ENCODE measurements at regions not wholly inside any gene's neighbourhood (a gene's known extent, or its start where the extent isn't known, plus 50 kb on each side); places are given as distances from the start of the nearest gene placed in this dataset.

GRCh38 chr6:1067346-1067745 is 244.6 kb upstream of the FOXQ1 start:
- no peak for ATAC-seq
- 83 to 86% methylated on average over 3 of the region's 3 CpGs for WGBS, 2 donors (ENCODE audit: low coverage in 1 of 2)
- no peak overlapping the region for H3K4me3 ChIP-seq
- TF ChIP-seq POLR2AphosphoS5 (IDR thresholded peaks at IDR 0.05), result no peak
- TF ChIP-seq POLR2A (IDR thresholded peaks at IDR 0.05), result no peak
- TF ChIP-seq CTCF (IDR thresholded peaks at IDR 0.05), result no peak
- no peak for TF ChIP-seq EP300 (IDR thresholded peaks at IDR 0.05)
- no peaks in the 10 kb centered on the region for H3K27me3 ChIP-seq
- no peak overlapping the region for H3K27ac ChIP-seq
- no peaks in the 10 kb centered on the region for H3K36me3 ChIP-seq
- H3K4me1 ChIP-seq, result peaks cover 0 to 12% (median 5%) of the 10 kb centered on the region in 3 donors
- H3K9me3 ChIP-seq, result no peaks in the 10 kb centered on the region

GRCh38 chr6:1066449-1067090 is 245.3 kb upstream of the FOXQ1 start:
- 66 to 71% methylated on average over 4 to 11 of the region's 11 CpGs for WGBS, 2 donors (ENCODE audit: low coverage in 1 of 2)
- Histone ChIP-seq H3K4me3 (no peak overlapping the region), H3K27ac (no peak overlapping the region), H3K36me3 (no peaks in the 10 kb centered on the region), H3K27me3 (no peaks in the 10 kb centered on the region), H3K4me1 (peaks cover 0 to 12% (median 5%) of the 10 kb centered on the region in 3 donors), H3K9me3 (no peaks in the 10 kb centered on the region)
- TF ChIP-seq CTCF (IDR thresholded peaks at IDR 0.05) (no peak), EP300 (IDR thresholded peaks at IDR 0.05) (no peak)
- ATAC-seq, result no peak

DNA sequence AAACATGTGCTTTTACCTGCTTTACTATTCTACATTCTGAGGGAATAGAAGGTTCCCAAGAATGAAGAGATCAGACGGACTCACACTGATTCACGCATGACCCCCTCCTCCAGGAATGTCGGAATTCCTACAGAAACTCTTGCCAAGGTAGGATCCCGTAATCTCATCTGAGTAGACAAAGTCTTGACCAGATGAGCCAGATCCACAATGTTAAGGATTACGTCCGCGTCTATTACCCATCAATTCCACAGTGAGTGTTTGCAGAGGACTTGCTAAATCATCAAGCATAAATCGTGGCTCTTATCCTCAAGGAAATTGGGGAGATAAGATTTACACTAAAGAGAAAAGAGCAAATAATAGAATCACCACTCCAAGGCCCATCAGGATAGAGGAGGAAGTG is 245.9 kb upstream of the FOXQ1 start:
- 80 to 93% methylated on average over 1 to 8 of the region's 8 CpGs for WGBS, 2 donors (ENCODE audit: low coverage in 1 of 2)
- H3K4me3 ChIP-seq, result no peak overlapping the region
- no peaks in the 10 kb centered on the region for H3K9me3 ChIP-seq
- ATAC-seq, result no peak
- no peak overlapping the region for H3K27ac ChIP-seq
- no peak for TF ChIP-seq POLR2AphosphoS5 (IDR thresholded peaks at IDR 0.05)
- TF ChIP-seq EP300 (IDR thresholded peaks at IDR 0.05), result no peak
- no peak for TF ChIP-seq CTCF (IDR thresholded peaks at IDR 0.05)
- TF ChIP-seq POLR2A (IDR thresholded peaks at IDR 0.05), result no peak
- no peaks in the 10 kb centered on the region for H3K36me3 ChIP-seq
- no peaks in the 10 kb centered on the region for H3K27me3 ChIP-seq
- H3K4me1 ChIP-seq, result peaks cover 0 to 12% (median 5%) of the 10 kb centered on the region in 3 donors

DNA sequence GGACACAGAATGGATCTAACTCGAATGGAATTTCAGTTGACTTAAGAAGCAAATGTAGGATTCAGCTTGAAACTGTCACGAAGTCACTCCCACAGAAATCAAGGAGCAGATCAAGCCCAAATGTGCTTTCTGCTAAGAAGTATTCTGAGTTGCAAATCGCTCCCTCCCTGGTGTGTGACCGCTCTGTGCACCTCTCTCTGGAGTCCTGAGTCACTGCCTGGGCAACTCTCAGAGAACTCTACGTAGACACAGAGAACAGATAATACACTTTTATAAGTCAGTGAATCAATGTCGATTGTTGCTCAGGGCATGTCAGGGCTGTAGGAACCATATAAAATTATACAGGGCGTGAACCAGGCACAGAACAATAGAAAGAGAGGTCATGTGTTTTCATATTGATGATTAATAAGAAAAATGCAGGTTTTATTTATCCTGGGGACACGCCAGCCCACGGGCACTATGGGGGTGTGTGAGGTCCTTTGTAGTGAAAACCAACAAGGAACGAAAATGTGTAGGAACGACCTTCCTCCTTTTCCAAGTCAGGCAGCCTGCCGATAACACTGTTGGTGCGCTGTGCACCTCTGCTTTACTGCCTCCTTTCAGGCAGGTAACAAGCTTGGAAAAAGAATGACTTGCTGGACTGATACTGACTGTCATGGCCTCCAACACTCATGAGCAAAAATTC is 248.1 kb upstream of the FOXQ1 start:
- ATAC-seq, result no peak
- H3K4me3 ChIP-seq, result no peak overlapping the region
- H3K27me3 ChIP-seq, result no peaks in the 10 kb centered on the region
- H3K36me3 ChIP-seq, result no peaks in the 10 kb centered on the region
- H3K9me3 ChIP-seq, result no peaks in the 10 kb centered on the region
- H3K27ac ChIP-seq, result no peak overlapping the region
- no peaks in the 10 kb centered on the region for H3K4me1 ChIP-seq
- TF ChIP-seq EP300 (IDR thresholded peaks at IDR 0.05) (no peak), POLR2A (IDR thresholded peaks at IDR 0.05) (no peak), POLR2AphosphoS5 (IDR thresholded peaks at IDR 0.05) (no peak), CTCF (IDR thresholded peaks at IDR 0.05) (no peak)
- 78 to 83% methylated on average over 8 to 13 of the region's 13 CpGs for WGBS, 2 donors (ENCODE audit: low coverage in 1 of 2)
